Neutrophil (primary cell): ENCODE measurements at regions not wholly inside any gene's neighbourhood (a gene's known extent, or its start where the extent isn't known, plus 50 kb on each side); places are given as distances from the start of the nearest gene placed in this dataset.

ENCODE experiments used
- H3K27ac ChIP-seq: fragments of 200-600 bp; sonication (generic); 2 replicates; pipeline ENCODE4 v1.5.1; 2016; ENCODE audit warnings: mild to moderate bottlenecking, moderate library complexity
- H3K27me3 ChIP-seq: fragments of 200-600 bp; sonication (generic); 2 replicates; pipeline ENCODE4 v1.6.0; 2016; ENCODE audit warnings: mild to moderate bottlenecking
- H3K36me3 ChIP-seq: fragments of 200-600 bp; sonication (generic); 2 replicates; pipeline ENCODE4 v1.5.1; 2017
- H3K4me1 ChIP-seq, 2 experiments: fragments of 200-600 bp in 1 of 2; sonication (generic) in 1 of 2; 1 replicate in 1 of 2; 2 replicates in 1 of 2; pipeline versions ENCODE4 v1.5.1 to v1.6.1; 2013 to 2016; ENCODE audit warnings: low read depth in 1 of 2, low read length in 1 of 2, mild to moderate bottlenecking in 1 of 2, moderate library complexity in 1 of 2; ENCODE audit not compliant: control insufficient read depth in 1 of 2, insufficient read depth in 1 of 2
- H3K4me3 ChIP-seq, 2 experiments: fragments of 200-600 bp in 1 of 2; sonication (generic) in 1 of 2; 1 replicate in 1 of 2; 2 replicates in 1 of 2; pipeline ENCODE4 v1.5.1; 2013 to 2016; ENCODE audit warnings: low read depth in 1 of 2, low read length in 1 of 2, mild to moderate bottlenecking in 1 of 2, moderate library complexity in 1 of 2
- H3K9me3 ChIP-seq: fragments of 200-600 bp; sonication (generic); 2 replicates; pipeline ENCODE4 v1.5.1; 2016
- TF ChIP-seq, protein P1 (sequence below): fragments of 200-600 bp; sonication (generic); IDR thresholded peaks from 2 replicates; pipeline ENCODE4 v1.5.1; 2016; ENCODE audit warnings: antibody characterized with exemption

DNA sequence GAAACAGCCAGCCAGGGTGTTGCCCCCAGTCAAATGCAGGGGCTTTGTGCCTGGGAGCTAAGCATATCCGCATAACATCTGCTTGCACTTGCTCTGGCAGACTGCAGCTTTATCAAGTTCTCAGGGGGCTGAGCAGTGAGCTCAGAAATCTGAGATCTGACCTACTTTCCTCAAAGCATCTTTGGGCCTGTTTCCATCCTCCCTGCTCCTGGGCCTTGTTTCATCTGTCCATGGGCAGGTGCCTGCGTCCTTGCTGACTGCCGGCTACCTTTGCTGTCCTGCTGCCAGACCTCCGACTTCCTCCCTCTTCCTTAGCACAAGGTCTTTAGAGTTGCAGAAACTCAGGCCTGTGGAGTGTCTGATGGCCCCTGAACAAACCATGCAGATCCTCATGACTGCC lies 131.2 kb upstream of the B3GAT1 start:
- Histone ChIP-seq H3K4me1 (no peaks in the 10 kb centered on the region), H3K27ac (no peak overlapping the region), H3K27me3 (no peaks in the 10 kb centered on the region), H3K36me3 (no peaks in the 10 kb centered on the region), H3K4me3 (no peak overlapping the region), H3K9me3 (no peaks in the 10 kb centered on the region)
- TF ChIP-seq, protein P1, sequence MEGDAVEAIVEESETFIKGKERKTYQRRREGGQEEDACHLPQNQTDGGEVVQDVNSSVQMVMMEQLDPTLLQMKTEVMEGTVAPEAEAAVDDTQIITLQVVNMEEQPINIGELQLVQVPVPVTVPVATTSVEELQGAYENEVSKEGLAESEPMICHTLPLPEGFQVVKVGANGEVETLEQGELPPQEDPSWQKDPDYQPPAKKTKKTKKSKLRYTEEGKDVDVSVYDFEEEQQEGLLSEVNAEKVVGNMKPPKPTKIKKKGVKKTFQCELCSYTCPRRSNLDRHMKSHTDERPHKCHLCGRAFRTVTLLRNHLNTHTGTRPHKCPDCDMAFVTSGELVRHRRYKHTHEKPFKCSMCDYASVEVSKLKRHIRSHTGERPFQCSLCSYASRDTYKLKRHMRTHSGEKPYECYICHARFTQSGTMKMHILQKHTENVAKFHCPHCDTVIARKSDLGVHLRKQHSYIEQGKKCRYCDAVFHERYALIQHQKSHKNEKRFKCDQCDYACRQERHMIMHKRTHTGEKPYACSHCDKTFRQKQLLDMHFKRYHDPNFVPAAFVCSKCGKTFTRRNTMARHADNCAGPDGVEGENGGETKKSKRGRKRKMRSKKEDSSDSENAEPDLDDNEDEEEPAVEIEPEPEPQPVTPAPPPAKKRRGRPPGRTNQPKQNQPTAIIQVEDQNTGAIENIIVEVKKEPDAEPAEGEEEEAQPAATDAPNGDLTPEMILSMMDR = no peak

DNA sequence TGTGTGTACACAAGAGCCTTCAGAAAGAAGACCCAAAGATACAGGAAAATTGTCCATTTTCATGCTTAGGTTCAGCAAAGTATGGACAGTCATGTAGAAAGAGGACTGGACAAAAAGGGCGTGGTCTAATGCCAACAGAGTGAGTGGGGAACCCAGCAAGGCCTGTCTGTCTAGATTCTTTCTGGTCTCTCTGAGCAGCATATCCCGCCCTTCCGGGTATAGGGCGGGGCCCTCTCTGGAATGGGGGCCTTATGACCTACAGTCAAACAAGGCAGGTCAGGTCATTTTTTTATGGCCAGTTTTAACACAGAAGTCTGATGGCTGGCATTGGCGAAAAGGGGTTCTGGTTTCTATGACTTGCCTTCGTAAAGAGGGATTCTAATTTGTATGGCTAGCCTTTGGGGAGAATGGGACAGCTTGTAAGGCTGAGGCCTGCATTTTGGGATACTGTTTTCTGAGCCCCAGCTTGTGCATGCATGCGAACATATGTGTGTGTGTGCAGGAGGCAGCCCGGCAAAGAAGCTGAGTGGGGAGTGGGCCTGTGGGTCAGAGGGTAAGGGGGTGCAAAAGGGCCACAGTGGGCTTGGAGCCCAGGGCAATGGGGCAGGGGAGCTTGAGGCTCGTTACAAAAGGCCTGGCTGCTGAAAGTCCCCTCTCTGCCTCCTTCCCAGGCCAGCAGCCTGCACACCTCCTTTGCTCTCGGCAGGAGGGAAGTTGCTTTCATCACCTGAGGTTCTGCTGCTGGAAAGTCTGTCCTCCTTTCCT lies 130.5 kb upstream of the B3GAT1 start:
- Histone ChIP-seq H3K27me3 (peaks cover 4% of the 10 kb centered on the region), H3K36me3 (no peaks in the 10 kb centered on the region), H3K4me1 (no peaks in the 10 kb centered on the region), H3K9me3 (no peaks in the 10 kb centered on the region), H3K4me3 (no peak overlapping the region), H3K27ac (no peak overlapping the region)
- TF ChIP-seq, protein P1 = no peak

DNA sequence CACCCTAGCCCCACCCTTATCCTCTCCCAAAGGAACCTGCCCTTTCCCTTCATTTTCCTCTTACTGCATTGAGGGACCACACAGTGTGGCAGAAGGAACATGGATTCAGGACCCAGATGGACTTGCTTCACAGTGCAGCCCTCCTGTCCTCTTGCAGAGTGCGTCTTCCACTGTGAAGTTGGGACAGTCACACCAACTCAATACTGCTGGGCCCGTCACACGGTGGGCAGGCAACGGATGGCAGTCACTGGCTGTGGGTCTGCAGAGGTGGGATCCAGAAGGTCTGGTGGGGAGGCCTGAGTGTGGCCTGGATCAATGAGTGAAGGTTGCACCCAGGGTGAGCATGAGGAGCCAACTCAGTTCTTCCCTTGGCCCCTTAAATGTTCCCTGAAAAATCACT lies 129.9 kb upstream of the B3GAT1 start:
- Histone ChIP-seq H3K27me3 (peaks cover 10% of the 10 kb centered on the region), H3K4me1 (no peaks in the 10 kb centered on the region), H3K36me3 (no peaks in the 10 kb centered on the region), H3K4me3 (no peak overlapping the region), H3K27ac (no peak overlapping the region), H3K9me3 (no peaks in the 10 kb centered on the region)
- TF ChIP-seq, protein P1 = no peak

DNA sequence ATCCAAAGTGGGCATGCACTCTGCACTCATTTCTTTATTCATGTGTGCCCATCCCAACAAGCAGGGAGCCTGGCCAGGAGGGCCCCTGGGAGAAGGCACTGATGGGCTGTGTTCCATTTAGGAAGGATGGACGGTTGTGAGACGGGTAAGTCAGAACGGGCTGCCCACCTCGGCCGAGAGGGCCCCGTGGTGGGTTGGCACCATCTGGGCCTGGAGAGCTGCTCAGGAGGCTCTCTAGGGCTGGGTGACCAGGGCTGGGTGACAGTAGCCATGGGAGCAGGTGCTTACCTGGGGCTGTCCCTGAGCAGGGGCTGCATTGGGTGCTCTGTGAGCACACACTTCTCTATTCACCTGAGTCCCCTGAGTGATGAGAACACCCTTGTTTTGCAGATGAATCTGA lies 129.3 kb upstream of the B3GAT1 start:
- Histone ChIP-seq H3K9me3 (no peaks in the 10 kb centered on the region), H3K27ac (no peak overlapping the region), H3K4me1 (no peaks in the 10 kb centered on the region), H3K36me3 (no peaks in the 10 kb centered on the region), H3K27me3 (peaks cover 16% of the 10 kb centered on the region), H3K4me3 (no peak overlapping the region)
- TF ChIP-seq, protein P1 = no peak

DNA sequence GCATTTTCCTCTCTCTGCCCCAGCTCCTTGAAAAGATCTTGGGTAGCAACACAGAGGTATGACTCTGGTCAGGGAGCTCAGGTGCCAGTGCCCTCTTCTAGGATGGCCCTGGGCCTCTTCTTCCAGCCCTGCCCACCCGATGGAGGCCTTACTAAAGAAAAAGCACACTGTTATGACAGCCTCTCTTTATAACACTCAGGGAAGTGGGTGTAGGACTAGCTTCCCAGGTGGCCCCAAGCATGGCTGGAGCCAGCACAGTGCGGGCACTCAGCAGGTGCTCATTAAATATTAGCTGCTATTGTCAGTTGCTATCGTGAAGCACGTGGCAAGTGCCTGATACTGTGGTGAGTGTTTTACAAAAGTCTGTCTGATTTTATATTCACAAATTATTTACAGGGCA lies 127.2 kb upstream of the B3GAT1 start:
- Histone ChIP-seq H3K27ac (no peak overlapping the region), H3K4me3 (no peak overlapping the region), H3K9me3 (no peaks in the 10 kb centered on the region), H3K27me3 (peaks cover 31% of the 10 kb centered on the region), H3K4me1 (no peaks in the 10 kb centered on the region), H3K36me3 (no peaks in the 10 kb centered on the region)
- TF ChIP-seq, protein P1 = no peak
